ENCODE measurements at regions not wholly inside any gene's neighbourhood (a gene's known extent, or its start where the extent isn't known, plus 50 kb on each side); places are given as distances from the start of the nearest gene placed in this dataset.

- SMC1A ChIA-PET (ENCODE audit: uncharacterized antibody, unreplicated experiment) = no interaction called here
- in situ Hi-C loops (cut with MboI) = no loop called here
- TF ChIP-seq, protein P1, sequence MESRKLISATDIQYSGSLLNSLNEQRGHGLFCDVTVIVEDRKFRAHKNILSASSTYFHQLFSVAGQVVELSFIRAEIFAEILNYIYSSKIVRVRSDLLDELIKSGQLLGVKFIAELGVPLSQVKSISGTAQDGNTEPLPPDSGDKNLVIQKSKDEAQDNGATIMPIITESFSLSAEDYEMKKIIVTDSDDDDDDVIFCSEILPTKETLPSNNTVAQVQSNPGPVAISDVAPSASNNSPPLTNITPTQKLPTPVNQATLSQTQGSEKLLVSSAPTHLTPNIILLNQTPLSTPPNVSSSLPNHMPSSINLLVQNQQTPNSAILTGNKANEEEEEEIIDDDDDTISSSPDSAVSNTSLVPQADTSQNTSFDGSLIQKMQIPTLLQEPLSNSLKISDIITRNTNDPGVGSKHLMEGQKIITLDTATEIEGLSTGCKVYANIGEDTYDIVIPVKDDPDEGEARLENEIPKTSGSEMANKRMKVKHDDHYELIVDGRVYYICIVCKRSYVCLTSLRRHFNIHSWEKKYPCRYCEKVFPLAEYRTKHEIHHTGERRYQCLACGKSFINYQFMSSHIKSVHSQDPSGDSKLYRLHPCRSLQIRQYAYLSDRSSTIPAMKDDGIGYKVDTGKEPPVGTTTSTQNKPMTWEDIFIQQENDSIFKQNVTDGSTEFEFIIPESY (IDR thresholded peaks at IDR 0.05) = no peak
- TF ChIP-seq, protein P2, sequence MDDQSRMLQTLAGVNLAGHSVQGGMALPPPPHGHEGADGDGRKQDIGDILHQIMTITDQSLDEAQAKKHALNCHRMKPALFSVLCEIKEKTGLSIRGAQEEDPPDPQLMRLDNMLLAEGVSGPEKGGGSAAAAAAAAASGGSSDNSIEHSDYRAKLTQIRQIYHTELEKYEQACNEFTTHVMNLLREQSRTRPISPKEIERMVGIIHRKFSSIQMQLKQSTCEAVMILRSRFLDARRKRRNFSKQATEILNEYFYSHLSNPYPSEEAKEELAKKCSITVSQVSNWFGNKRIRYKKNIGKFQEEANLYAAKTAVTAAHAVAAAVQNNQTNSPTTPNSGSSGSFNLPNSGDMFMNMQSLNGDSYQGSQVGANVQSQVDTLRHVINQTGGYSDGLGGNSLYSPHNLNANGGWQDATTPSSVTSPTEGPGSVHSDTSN (IDR thresholded peaks at IDR 0.05; ENCODE audit: insufficient replicate concordance, low read depth, low read length) = no peak
- TF ChIP-seq, protein P3, sequence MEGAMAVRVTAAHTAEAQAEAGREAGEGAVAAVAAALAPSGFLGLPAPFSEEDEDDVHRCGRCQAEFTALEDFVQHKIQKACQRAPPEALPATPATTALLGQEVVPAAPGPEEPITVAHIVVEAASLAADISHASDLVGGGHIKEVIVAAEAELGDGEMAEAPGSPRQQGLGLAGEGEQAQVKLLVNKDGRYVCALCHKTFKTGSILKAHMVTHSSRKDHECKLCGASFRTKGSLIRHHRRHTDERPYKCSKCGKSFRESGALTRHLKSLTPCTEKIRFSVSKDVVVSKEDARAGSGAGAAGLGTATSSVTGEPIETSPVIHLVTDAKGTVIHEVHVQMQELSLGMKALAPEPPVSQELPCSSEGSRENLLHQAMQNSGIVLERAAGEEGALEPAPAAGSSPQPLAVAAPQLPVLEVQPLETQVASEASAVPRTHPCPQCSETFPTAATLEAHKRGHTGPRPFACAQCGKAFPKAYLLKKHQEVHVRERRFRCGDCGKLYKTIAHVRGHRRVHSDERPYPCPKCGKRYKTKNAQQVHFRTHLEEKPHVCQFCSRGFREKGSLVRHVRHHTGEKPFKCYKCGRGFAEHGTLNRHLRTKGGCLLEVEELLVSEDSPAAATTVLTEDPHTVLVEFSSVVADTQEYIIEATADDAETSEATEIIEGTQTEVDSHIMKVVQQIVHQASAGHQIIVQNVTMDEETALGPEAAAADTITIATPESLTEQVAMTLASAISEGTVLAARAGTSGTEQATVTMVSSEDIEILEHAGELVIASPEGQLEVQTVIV (IDR thresholded peaks at IDR 0.05; ENCODE audit: borderline replicate concordance, partially characterized antibody) = no peak
- TF ChIP-seq, protein P4, sequence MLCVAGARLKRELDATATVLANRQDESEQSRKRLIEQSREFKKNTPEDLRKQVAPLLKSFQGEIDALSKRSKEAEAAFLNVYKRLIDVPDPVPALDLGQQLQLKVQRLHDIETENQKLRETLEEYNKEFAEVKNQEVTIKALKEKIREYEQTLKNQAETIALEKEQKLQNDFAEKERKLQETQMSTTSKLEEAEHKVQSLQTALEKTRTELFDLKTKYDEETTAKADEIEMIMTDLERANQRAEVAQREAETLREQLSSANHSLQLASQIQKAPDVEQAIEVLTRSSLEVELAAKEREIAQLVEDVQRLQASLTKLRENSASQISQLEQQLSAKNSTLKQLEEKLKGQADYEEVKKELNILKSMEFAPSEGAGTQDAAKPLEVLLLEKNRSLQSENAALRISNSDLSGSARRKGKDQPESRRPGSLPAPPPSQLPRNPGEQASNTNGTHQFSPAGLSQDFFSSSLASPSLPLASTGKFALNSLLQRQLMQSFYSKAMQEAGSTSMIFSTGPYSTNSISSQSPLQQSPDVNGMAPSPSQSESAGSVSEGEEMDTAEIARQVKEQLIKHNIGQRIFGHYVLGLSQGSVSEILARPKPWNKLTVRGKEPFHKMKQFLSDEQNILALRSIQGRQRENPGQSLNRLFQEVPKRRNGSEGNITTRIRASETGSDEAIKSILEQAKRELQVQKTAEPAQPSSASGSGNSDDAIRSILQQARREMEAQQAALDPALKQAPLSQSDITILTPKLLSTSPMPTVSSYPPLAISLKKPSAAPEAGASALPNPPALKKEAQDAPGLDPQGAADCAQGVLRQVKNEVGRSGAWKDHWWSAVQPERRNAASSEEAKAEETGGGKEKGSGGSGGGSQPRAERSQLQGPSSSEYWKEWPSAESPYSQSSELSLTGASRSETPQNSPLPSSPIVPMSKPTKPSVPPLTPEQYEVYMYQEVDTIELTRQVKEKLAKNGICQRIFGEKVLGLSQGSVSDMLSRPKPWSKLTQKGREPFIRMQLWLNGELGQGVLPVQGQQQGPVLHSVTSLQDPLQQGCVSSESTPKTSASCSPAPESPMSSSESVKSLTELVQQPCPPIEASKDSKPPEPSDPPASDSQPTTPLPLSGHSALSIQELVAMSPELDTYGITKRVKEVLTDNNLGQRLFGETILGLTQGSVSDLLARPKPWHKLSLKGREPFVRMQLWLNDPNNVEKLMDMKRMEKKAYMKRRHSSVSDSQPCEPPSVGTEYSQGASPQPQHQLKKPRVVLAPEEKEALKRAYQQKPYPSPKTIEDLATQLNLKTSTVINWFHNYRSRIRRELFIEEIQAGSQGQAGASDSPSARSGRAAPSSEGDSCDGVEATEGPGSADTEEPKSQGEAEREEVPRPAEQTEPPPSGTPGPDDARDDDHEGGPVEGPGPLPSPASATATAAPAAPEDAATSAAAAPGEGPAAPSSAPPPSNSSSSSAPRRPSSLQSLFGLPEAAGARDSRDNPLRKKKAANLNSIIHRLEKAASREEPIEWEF (IDR thresholded peaks at IDR 0.05; ENCODE audit: insufficient replicate concordance, low read depth, low read length) = no peak
- TF ChIP-seq NR2F1 (conservative IDR thresholded peaks at IDR 0.05) (no peak), DPF2 (IDR thresholded peaks at IDR 0.05) (no peak), ATF7 (IDR thresholded peaks at IDR 0.05; ENCODE audit: low read depth) (no peak), MEF2A (IDR thresholded peaks at IDR 0.05; ENCODE audit: insufficient read depth, low read depth, low read length) (no peak)
- TF ChIP-seq, protein P5, sequence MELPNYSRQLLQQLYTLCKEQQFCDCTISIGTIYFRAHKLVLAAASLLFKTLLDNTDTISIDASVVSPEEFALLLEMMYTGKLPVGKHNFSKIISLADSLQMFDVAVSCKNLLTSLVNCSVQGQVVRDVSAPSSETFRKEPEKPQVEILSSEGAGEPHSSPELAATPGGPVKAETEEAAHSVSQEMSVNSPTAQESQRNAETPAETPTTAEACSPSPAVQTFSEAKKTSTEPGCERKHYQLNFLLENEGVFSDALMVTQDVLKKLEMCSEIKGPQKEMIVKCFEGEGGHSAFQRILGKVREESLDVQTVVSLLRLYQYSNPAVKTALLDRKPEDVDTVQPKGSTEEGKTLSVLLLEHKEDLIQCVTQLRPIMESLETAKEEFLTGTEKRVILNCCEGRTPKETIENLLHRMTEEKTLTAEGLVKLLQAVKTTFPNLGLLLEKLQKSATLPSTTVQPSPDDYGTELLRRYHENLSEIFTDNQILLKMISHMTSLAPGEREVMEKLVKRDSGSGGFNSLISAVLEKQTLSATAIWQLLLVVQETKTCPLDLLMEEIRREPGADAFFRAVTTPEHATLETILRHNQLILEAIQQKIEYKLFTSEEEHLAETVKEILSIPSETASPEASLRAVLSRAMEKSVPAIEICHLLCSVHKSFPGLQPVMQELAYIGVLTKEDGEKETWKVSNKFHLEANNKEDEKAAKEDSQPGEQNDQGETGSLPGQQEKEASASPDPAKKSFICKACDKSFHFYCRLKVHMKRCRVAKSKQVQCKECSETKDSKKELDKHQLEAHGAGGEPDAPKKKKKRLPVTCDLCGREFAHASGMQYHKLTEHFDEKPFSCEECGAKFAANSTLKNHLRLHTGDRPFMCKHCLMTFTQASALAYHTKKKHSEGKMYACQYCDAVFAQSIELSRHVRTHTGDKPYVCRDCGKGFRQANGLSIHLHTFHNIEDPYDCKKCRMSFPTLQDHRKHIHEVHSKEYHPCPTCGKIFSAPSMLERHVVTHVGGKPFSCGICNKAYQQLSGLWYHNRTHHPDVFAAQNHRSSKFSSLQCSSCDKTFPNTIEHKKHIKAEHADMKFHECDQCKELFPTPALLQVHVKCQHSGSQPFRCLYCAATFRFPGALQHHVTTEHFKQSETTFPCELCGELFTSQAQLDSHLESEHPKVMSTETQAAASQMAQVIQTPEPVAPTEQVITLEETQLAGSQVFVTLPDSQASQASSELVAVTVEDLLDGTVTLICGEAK (IDR thresholded peaks at IDR 0.05; ENCODE audit: borderline replicate concordance) = no peak
These were observed 149.1 kb downstream of the NXNL2 start for GRCh38 chr9:88684046-88684445.

More at GRCh38 chr9:88684046-88684445, 149.1 kb downstream of the NXNL2 start:
- 22% methylated on average over 8 of the region's 8 CpGs for WGBS (ENCODE audit: insufficient coverage, insufficient replicate concordance, low lambda C conversion rate, missing lambda C conversion rate)
- no peak overlapping the region for H3K4me2 ChIP-seq (ENCODE audit: control insufficient read depth, insufficient read depth)
- H3K27me3 ChIP-seq (replicated peaks in 1 of 2; ENCODE audit: control insufficient read depth in 2 of 2, insufficient read depth in 2 of 2, low read length in 1 of 2) = no peaks in the 10 kb centered on the region
- H3K4me3 ChIP-seq = no peak overlapping the region
- POLR2A ChIA-PET = no interaction called here
- BruUV-seq (replicated peaks) = no TSS peak
- no peaks in the 10 kb centered on the region for H3K36me3 ChIP-seq (ENCODE audit: control insufficient read depth in 2 of 2, insufficient read depth in 2 of 2, low read length in 1 of 2)
- no peak for ATAC-seq
- H2AFZ ChIP-seq (ENCODE audit: control insufficient read depth, low read depth, low read length) = no peak overlapping the region
- H3K79me2 ChIP-seq (ENCODE audit: control insufficient read depth, insufficient read depth, low read length) = no peaks in the 10 kb centered on the region
- no peak overlapping the region for H3K9ac ChIP-seq (ENCODE audit: control insufficient read depth, insufficient read depth, low read length)
- no peak overlapping the region for H3K27ac ChIP-seq (ENCODE audit: control insufficient read depth, insufficient read depth)
- FAIRE-seq = no peak
- no peaks in the 10 kb centered on the region for H3K9me3 ChIP-seq (replicated peaks; ENCODE audit: control insufficient read depth, insufficient read depth, low read length)
- DNase-seq (ENCODE audit: low read depth, low spot score) = no peak
- H4K20me1 ChIP-seq (ENCODE audit: control insufficient read depth, insufficient read depth) = no peaks in the 10 kb centered on the region
- intact Hi-C loops (cut with micrococcal nuclease; ENCODE audit: unreplicated experiment) = no loop called here
- no peaks in the 10 kb centered on the region for H3K4me1 ChIP-seq (ENCODE audit: control insufficient read depth, insufficient read depth, low read length)
- CTCF ChIA-PET = no interaction called here
- RAD21 ChIA-PET (ENCODE audit: unreplicated experiment) = no interaction called here
